ENCODE measurements at regions not wholly inside any gene's neighbourhood (a gene's known extent, or its start where the extent isn't known, plus 50 kb on each side); places are given as distances from the start of the nearest gene placed in this dataset.

- no peak for DNase-seq
- Histone ChIP-seq H3K36me3 (ENCODE audit: low read depth, missing control alignments) (no peaks in the 10 kb centered on the region), H3K4me1 (no peaks in the 10 kb centered on the region), H3K4me3 (no peak overlapping the region), H3K27me3 (no peaks in the 10 kb centered on the region), H3K9me3 (no peaks in the 10 kb centered on the region), H3K27ac (no peak overlapping the region)
- TF ChIP-seq POLR2A (IDR thresholded peaks at IDR 0.05) (no peak), CTCF (IDR thresholded peaks at IDR 0.05) (no peak)
- 86 to 94% methylated on average over 5 of the region's 5 CpGs for WGBS, 2 donors
- intact Hi-C loops (cut with DNase I; ENCODE audit: low total_unique reads): no loop called here
Measured at GRCh38 chr4:115356176-115356575, 242.8 kb upstream of the NDST4 start.

- Histone ChIP-seq H3K4me1 (no peaks in the 10 kb centered on the region), H3K27me3 (no peaks in the 10 kb centered on the region), H3K9me3 (no peaks in the 10 kb centered on the region), H3K27ac (no peak overlapping the region), H3K36me3 (ENCODE audit: low read depth, missing control alignments) (no peaks in the 10 kb centered on the region), H3K4me3 (no peak overlapping the region)
- intact Hi-C loops (cut with DNase I; ENCODE audit: low total_unique reads): no loop called here
- TF ChIP-seq CTCF (IDR thresholded peaks at IDR 0.05): no peak
- no peak for TF ChIP-seq POLR2A (IDR thresholded peaks at IDR 0.05)
- no peak for DNase-seq
- WGBS, 2 donors: 92% methylated on average over 3 of the region's 3 CpGs; no CpG with 5 or more reads in 1 of the 2 donors
Measured at GRCh38 chr4:115355329-115355728, 241.9 kb upstream of the NDST4 start.

- intact Hi-C loops (cut with DNase I; ENCODE audit: low total_unique reads): no loop called here
- no peaks in the 10 kb centered on the region for H3K36me3 ChIP-seq (ENCODE audit: low read depth, missing control alignments)
- H3K4me3 ChIP-seq: no peak overlapping the region
- no peaks in the 10 kb centered on the region for H3K9me3 ChIP-seq
- no peak overlapping the region for H3K27ac ChIP-seq
- no peaks in the 10 kb centered on the region for H3K27me3 ChIP-seq
- no peak for DNase-seq
- no peak for TF ChIP-seq POLR2A (IDR thresholded peaks at IDR 0.05)
- no peaks in the 10 kb centered on the region for H3K4me1 ChIP-seq
- 91 to 96% methylated on average over 1 of the region's 1 CpG for WGBS, 2 donors
Measured at GRCh38 chr4:115353370-115353769, 239.9 kb upstream of the NDST4 start.

- no peaks in the 10 kb centered on the region for H3K27me3 ChIP-seq
- no peak for DNase-seq
- H3K9me3 ChIP-seq: no peaks in the 10 kb centered on the region
- TF ChIP-seq CTCF (IDR thresholded peaks at IDR 0.05) (no peak), POLR2A (IDR thresholded peaks at IDR 0.05) (no peak)
- H3K27ac ChIP-seq: no peak overlapping the region
- H3K36me3 ChIP-seq (ENCODE audit: low read depth, missing control alignments): no peaks in the 10 kb centered on the region
- intact Hi-C loops (cut with DNase I; ENCODE audit: low total_unique reads): no loop called here
- no peaks in the 10 kb centered on the region for H3K4me1 ChIP-seq
- H3K4me3 ChIP-seq: no peak overlapping the region
Measured at GRCh38 chr4:115343171-115343570, 229.8 kb upstream of the NDST4 start.

GRCh38 chr4:115334736-115335411 is 221.5 kb upstream of the NDST4 start:
- no peak overlapping the region for H3K4me3 ChIP-seq
- H3K4me1 ChIP-seq: no peaks in the 10 kb centered on the region
- intact Hi-C loops (cut with DNase I; ENCODE audit: low total_unique reads): no loop called here
- no peaks in the 10 kb centered on the region for H3K9me3 ChIP-seq
- no peaks in the 10 kb centered on the region for H3K27me3 ChIP-seq
- 84% methylated on average over 4 of the region's 4 CpGs for WGBS, 2 donors
- no peak for DNase-seq
- H3K27ac ChIP-seq: no peak overlapping the region
- TF ChIP-seq POLR2A (IDR thresholded peaks at IDR 0.05): no peak
- no peak for TF ChIP-seq CTCF (IDR thresholded peaks at IDR 0.05)
- H3K36me3 ChIP-seq (ENCODE audit: low read depth, missing control alignments): no peaks in the 10 kb centered on the region
